ENCODE measurements at regions not wholly inside any gene's neighbourhood (a gene's known extent, or its start where the extent isn't known, plus 50 kb on each side); places are given as distances from the start of the nearest gene placed in this dataset.

DNA sequence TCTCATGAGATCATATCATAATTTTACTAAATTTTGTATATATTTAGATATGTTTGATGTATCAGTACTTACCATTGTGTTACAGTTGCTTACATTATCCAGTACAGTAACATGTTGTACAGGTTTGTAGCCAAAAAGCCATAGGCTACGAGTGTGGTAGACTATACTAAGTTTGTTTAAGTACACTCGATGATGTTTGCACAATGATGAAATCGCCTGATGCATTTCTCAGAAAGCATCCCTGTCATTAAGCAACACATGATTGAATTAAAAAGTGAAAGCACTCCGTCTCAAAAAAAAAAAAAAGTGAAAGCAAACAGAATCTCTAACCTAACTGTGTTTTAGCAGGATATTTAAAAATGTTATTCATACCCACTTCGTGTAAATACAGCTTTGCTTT, 104.9 kb upstream of the TFAP2D start:
- TF ChIP-seq, protein P1, sequence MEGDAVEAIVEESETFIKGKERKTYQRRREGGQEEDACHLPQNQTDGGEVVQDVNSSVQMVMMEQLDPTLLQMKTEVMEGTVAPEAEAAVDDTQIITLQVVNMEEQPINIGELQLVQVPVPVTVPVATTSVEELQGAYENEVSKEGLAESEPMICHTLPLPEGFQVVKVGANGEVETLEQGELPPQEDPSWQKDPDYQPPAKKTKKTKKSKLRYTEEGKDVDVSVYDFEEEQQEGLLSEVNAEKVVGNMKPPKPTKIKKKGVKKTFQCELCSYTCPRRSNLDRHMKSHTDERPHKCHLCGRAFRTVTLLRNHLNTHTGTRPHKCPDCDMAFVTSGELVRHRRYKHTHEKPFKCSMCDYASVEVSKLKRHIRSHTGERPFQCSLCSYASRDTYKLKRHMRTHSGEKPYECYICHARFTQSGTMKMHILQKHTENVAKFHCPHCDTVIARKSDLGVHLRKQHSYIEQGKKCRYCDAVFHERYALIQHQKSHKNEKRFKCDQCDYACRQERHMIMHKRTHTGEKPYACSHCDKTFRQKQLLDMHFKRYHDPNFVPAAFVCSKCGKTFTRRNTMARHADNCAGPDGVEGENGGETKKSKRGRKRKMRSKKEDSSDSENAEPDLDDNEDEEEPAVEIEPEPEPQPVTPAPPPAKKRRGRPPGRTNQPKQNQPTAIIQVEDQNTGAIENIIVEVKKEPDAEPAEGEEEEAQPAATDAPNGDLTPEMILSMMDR (optimal IDR thresholded peaks at IDR 0.05 in 1 of 3, IDR thresholded peaks at IDR 0.05 in 1 of 3, conservative IDR thresholded peaks at IDR 0.05 in 1 of 3; ENCODE audit: extremely low read depth in 1 of 3, insufficient read depth in 2 of 3, low read length in 3 of 3), result no peak
- no peak for TF ChIP-seq EZH2 (IDR thresholded peaks at IDR 0.05; ENCODE audit: low read length)

Measured in keratinocyte (primary cell).